HUES64 (cell line): ENCODE measurements at regions not wholly inside any gene's neighbourhood (a gene's known extent, or its start where the extent isn't known, plus 50 kb on each side); places are given as distances from the start of the nearest gene placed in this dataset.

Experiments
- H3K27ac ChIP-seq: 2 replicates; pipeline ENCODE4 v1.7.0; 2013; ENCODE audit warnings: low read depth, low read length, inconsistent platforms
- H3K27me3 ChIP-seq: 2 replicates; pipeline ENCODE4 v1.6.1; 2013; ENCODE audit warnings: mild to moderate bottlenecking, low read length; ENCODE audit not compliant: insufficient read depth
- H3K36me3 ChIP-seq: 2 replicates; pipeline ENCODE4 v1.6.1; 2013; ENCODE audit warnings: mild to moderate bottlenecking, low read length; ENCODE audit not compliant: insufficient read depth
- H3K4me1 ChIP-seq: 2 replicates; pipeline ENCODE4 v1.6.1; 2013; ENCODE audit warnings: mild to moderate bottlenecking, low read length, moderate library complexity; ENCODE audit not compliant: insufficient read depth
- H3K4me3 ChIP-seq: 2 replicates; pipeline ENCODE4 v1.5.1; 2013; ENCODE audit warnings: mild to moderate bottlenecking, low read length, moderate library complexity
- H3K9ac ChIP-seq: 2 replicates; pipeline ENCODE4 v1.6.1; 2013; ENCODE audit warnings: mild to moderate bottlenecking, low read depth, low read length
- H3K9me3 ChIP-seq: 2 replicates; pipeline ENCODE4 v1.6.1; 2013; ENCODE audit warnings: low read depth, low read length; ENCODE audit not compliant: insufficient read depth
- WGBS: fragments of 150-250, 120-280 bp; methylation state at CpG from one replicate; pipeline ENCODE4 v1.1.7; 2013; ENCODE audit warnings: missing lambda C conversion rate; 5-methylcytosine and 5-hydroxymethylcytosine counted together

GRCh38 chr14:49527221-49527620 is 59.0 kb downstream of the RPS29 start:
- Histone ChIP-seq H3K9me3 (no peaks in the 10 kb centered on the region), H3K36me3 (no peaks in the 10 kb centered on the region), H3K27ac (no peak overlapping the region), H3K9ac (no peak overlapping the region), H3K27me3 (no peaks in the 10 kb centered on the region), H3K4me1 (no peaks in the 10 kb centered on the region), H3K4me3 (no peak overlapping the region)
- WGBS = 86% methylated on average over 1 of the region's 1 CpG

GRCh38 chr14:49526101-49526500 is 60.1 kb downstream of the RPS29 start:
- H3K4me3 ChIP-seq = no peak overlapping the region
- no peaks in the 10 kb centered on the region for H3K36me3 ChIP-seq
- H3K4me1 ChIP-seq = no peaks in the 10 kb centered on the region
- no peak overlapping the region for H3K9ac ChIP-seq
- H3K27me3 ChIP-seq = no peaks in the 10 kb centered on the region
- no peaks in the 10 kb centered on the region for H3K9me3 ChIP-seq
- H3K27ac ChIP-seq = no peak overlapping the region

GRCh38 chr14:49516286-49516685 is 69.9 kb downstream of the RPS29 start:
- Histone ChIP-seq H3K9ac (no peak overlapping the region), H3K27ac (no peak overlapping the region), H3K4me1 (no peaks in the 10 kb centered on the region), H3K27me3 (no peaks in the 10 kb centered on the region), H3K9me3 (no peaks in the 10 kb centered on the region), H3K36me3 (no peaks in the 10 kb centered on the region), H3K4me3 (no peak overlapping the region)
- WGBS = 88% methylated on average over 3 of the region's 3 CpGs

- H3K27me3 ChIP-seq = no peaks in the 10 kb centered on the region
- H3K9ac ChIP-seq = no peak overlapping the region
- H3K4me3 ChIP-seq = no peak overlapping the region
- 0 out of 2 replicates have a peak, but pooled peaks cover 3% of the 10 kb centered on the region for H3K9me3 ChIP-seq
- H3K27ac ChIP-seq = no peak overlapping the region
- no peaks in the 10 kb centered on the region for H3K4me1 ChIP-seq
- H3K36me3 ChIP-seq = no peaks in the 10 kb centered on the region
Observed at GRCh38 chr14:49512571-49512970, 73.6 kb downstream of the RPS29 start.

- H3K4me3 ChIP-seq = no peak overlapping the region
- H3K36me3 ChIP-seq = no peaks in the 10 kb centered on the region
- no peak overlapping the region for H3K27ac ChIP-seq
- peaks cover 1% of the 10 kb centered on the region; the same call in 1 of the 2 replicates for H3K4me1 ChIP-seq
- H3K9me3 ChIP-seq = 0 out of 2 replicates have a peak, but pooled peaks cover 3% of the 10 kb centered on the region
- no peaks in the 10 kb centered on the region for H3K27me3 ChIP-seq
- H3K9ac ChIP-seq = no peak overlapping the region
- WGBS = 91% methylated on average over 3 of the region's 3 CpGs
Observed at GRCh38 chr14:49512147-49512551, 74.0 kb downstream of the RPS29 start.

- peaks cover 10% of the 10 kb centered on the region for H3K4me1 ChIP-seq
Observed at GRCh38 chr14:49508124-49508523, 78.1 kb downstream of the RPS29 start.

GRCh38 chr14:49506650-49507049 is 79.5 kb downstream of the RPS29 start:
- Histone ChIP-seq H3K36me3 (no peaks in the 10 kb centered on the region), H3K9me3 (0 out of 2 replicates have a peak, but pooled peaks cover 3% of the 10 kb centered on the region), H3K4me1 (peaks cover 10% of the 10 kb centered on the region), H3K27ac (no peak overlapping the region), H3K27me3 (no peaks in the 10 kb centered on the region), H3K4me3 (no peak overlapping the region), H3K9ac (no peak overlapping the region)
- no CpG with 5 or more reads among the region's 2 CpGs for WGBS

More at GRCh38 chr14:49508124-49508523, 78.1 kb downstream of the RPS29 start:
- Histone ChIP-seq H3K27ac (no peak overlapping the region), H3K27me3 (no peaks in the 10 kb centered on the region), H3K9ac (no peak overlapping the region), H3K9me3 (0 out of 2 replicates have a peak, but pooled peaks cover 3% of the 10 kb centered on the region), H3K36me3 (no peaks in the 10 kb centered on the region), H3K4me3 (no peak overlapping the region)

- Histone ChIP-seq H3K9me3 (0 out of 2 replicates have a peak, but pooled peaks cover 3% of the 10 kb centered on the region), H3K27me3 (no peaks in the 10 kb centered on the region), H3K9ac (no peak overlapping the region), H3K4me3 (no peak overlapping the region), H3K27ac (no peak overlapping the region), H3K4me1 (peaks cover 10% of the 10 kb centered on the region), H3K36me3 (no peaks in the 10 kb centered on the region)
- 88% methylated on average over 5 of the region's 5 CpGs for WGBS
Observed at GRCh38 chr14:49505041-49505766, 81.0 kb downstream of the RPS29 start.

GRCh38 chr14:49497725-49498348 is 88.3 kb downstream of the RPS29 start:
- Histone ChIP-seq H3K9me3 (no peaks in the 10 kb centered on the region), H3K36me3 (no peaks in the 10 kb centered on the region), H3K27ac (no peak overlapping the region), H3K4me1 (no peaks in the 10 kb centered on the region), H3K27me3 (no peaks in the 10 kb centered on the region), H3K9ac (no peak overlapping the region), H3K4me3 (no peak overlapping the region)
- 30% methylated on average over 5 of the region's 7 CpGs for WGBS

GRCh38 chr14:49497267-49497666 is 88.9 kb downstream of the RPS29 start:
- H3K9ac ChIP-seq = no peak overlapping the region
- no peak overlapping the region for H3K27ac ChIP-seq
- H3K4me3 ChIP-seq = no peak overlapping the region
- H3K36me3 ChIP-seq = no peaks in the 10 kb centered on the region
- no peaks in the 10 kb centered on the region for H3K9me3 ChIP-seq
- 92% methylated on average over 5 of the region's 7 CpGs for WGBS
- H3K4me1 ChIP-seq = peaks cover 2% of the 10 kb centered on the region; the same call in 1 of the 2 replicates
- H3K27me3 ChIP-seq = no peaks in the 10 kb centered on the region

GRCh38 chr14:49494836-49495235 is 91.3 kb downstream of the RPS29 start:
- H3K36me3 ChIP-seq = no peaks in the 10 kb centered on the region
- H3K4me1 ChIP-seq = peaks cover 4% of the 10 kb centered on the region; the same call in 1 of the 2 replicates
- H3K27ac ChIP-seq = no peak overlapping the region
- H3K27me3 ChIP-seq = no peaks in the 10 kb centered on the region
- WGBS = 95% methylated on average over 4 of the region's 4 CpGs
- no peaks in the 10 kb centered on the region for H3K9me3 ChIP-seq
- H3K4me3 ChIP-seq = no peak overlapping the region
- no peak overlapping the region for H3K9ac ChIP-seq
